D721Med (cell line): ENCODE measurements at regions not wholly inside any gene's neighbourhood (a gene's known extent, or its start where the extent isn't known, plus 50 kb on each side); places are given as distances from the start of the nearest gene placed in this dataset.

Experiments
- DNase-seq: peaks from one replicate; pipeline ENCODE4 v3.0.0; 2011; ENCODE audit warnings: low spot score; ENCODE audit not compliant: insufficient read length
- FAIRE-seq: peaks from 2 replicates; lab custom pipeline; 2011; peaks lifted over from hg19 to GRCh38; lab: Jason Lieb, UNC
- CTCF ChIP-seq: IDR thresholded peaks from 2 replicates; pipeline ENCODE4 v1.5.1; 2012; ENCODE audit warnings: mild to moderate bottlenecking, control low read depth; ENCODE audit not compliant: insufficient read depth; ENCODE audit errors: missing control alignments

DNA sequence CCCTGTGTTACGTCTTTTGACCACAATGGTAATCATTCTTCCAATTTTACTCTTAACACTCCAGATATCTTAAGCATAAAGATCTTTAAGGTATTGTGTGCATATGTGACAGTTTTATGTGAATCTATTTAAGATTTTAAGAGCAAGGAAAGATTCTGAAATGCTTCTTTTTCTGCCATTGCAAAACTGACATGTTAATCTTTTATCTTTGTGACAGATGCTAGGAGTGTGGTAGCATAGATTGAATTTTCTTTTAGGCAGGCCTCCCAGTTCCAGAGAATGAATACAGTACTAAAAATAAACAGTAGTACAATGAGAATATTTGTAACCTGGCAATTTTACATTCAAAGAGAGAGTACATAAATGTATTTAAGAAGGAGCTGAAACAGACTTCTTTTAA, 232.5 kb upstream of the ZSWIM2 start:
- TF ChIP-seq CTCF: no peak
- FAIRE-seq (no peak), DNase-seq (no peak)

DNA sequence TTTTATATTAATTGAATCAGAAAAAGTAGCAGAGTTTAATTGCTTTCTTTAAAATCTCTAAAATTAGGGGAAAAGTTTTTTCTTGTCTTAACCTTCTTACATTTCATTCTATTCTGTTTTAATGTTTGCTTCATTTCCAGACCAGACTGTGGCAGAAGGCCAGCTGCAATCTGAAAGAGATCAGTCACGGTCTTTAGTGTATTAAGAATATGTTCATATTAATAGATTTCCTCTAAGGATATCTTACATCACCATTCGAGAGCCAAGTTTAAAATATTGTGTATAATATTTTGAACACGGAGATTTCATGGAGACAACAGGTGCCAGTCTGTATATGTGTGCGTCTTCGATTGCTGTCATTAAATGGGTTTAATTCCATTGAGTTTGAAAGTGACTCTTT, 230.9 kb upstream of the ZSWIM2 start:
- DNase-seq (no peak), FAIRE-seq (no peak)
- TF ChIP-seq CTCF: no peak

DNA sequence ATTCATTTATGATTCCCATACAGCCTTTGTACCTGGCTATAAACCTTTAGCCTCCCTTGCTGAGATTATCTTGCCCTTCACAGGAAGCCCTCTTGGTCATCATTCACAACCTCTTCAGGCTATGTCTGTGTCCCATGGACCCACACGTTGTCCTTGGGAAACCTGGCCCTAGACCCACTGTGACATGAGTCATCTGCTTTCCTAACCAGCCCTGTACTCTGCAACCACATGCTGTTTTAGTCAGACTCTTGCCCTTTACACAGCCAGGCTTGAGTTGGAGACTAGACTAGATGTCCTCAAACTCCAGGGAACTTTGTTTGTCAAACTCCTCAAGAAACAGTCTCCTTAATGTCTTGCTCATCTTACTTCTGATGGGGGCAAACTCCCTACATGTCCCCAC, 229.3 kb upstream of the ZSWIM2 start:
- no peak for DNase-seq
- no peak for FAIRE-seq
- no peak for TF ChIP-seq CTCF

DNA sequence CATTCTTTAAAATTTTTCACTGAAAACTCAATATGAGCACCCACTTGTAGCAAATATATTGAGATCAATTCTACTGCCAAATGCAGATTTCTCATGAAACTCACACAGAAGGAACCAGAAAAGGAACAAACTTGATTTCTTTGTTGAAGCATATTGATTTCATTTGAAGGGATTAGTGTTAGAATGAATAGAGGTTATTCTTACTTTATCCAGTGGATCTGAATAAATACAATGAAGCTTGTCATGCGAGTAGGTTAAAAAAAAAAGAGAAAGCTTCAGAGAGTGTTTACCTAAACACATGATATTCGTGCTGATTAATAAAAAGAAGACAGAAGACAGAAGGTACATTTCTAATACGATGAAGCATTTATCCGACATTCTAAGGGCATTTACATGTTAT, 226.7 kb upstream of the ZSWIM2 start:
- no peak for TF ChIP-seq CTCF
- FAIRE-seq (no peak), DNase-seq (no peak)

GRCh38 chr2:187075199-187075635, 226.2 kb upstream of the ZSWIM2 start:
- DNase-seq (no peak), FAIRE-seq (no peak)
- TF ChIP-seq CTCF: no peak

GRCh38 chr2:187058198-187058597, 209.2 kb upstream of the ZSWIM2 start:
- TF ChIP-seq CTCF: no peak
- no peak for DNase-seq
- no peak for FAIRE-seq

- DNase-seq (no peak), FAIRE-seq (no peak)
- no peak for TF ChIP-seq CTCF
These were observed 208.5 kb upstream of the ZSWIM2 start for GRCh38 chr2:187057466-187057865.
